ENCODE measurements at regions not wholly inside any gene's neighbourhood (a gene's known extent, or its start where the extent isn't known, plus 50 kb on each side); places are given as distances from the start of the nearest gene placed in this dataset.

- no peaks in the 10 kb centered on the region for H3K79me2 ChIP-seq (ENCODE audit: control insufficient read depth, insufficient read depth, low read length)
- WGBS (ENCODE audit: insufficient coverage, insufficient replicate concordance, low lambda C conversion rate, missing lambda C conversion rate), result 33% methylated on average over 3 of the region's 3 CpGs
- POLR2A ChIA-PET, result no interaction called here
- H4K20me1 ChIP-seq (ENCODE audit: control insufficient read depth, insufficient read depth), result no peaks in the 10 kb centered on the region
- H3K9ac ChIP-seq (ENCODE audit: control insufficient read depth, insufficient read depth, low read length), result no peak overlapping the region
- H3K27me3 ChIP-seq (replicated peaks in 1 of 2; ENCODE audit: control insufficient read depth in 2 of 2, insufficient read depth in 2 of 2, low read length in 1 of 2), result no peaks in the 10 kb centered on the region
- ATAC-seq (no peak), FAIRE-seq (no peak), DNase-seq (ENCODE audit: low read depth, low spot score) (no peak)
- SMC1A ChIA-PET (ENCODE audit: uncharacterized antibody, unreplicated experiment), result no interaction called here
- H3K4me2 ChIP-seq (ENCODE audit: control insufficient read depth, insufficient read depth), result no peak overlapping the region
- intact Hi-C loops (cut with micrococcal nuclease; ENCODE audit: unreplicated experiment) (no loop called here), in situ Hi-C loops (cut with MboI) (no loop called here)
- H3K27ac ChIP-seq (ENCODE audit: control insufficient read depth, insufficient read depth), result no peak overlapping the region
- no peaks in the 10 kb centered on the region for H3K4me1 ChIP-seq (ENCODE audit: control insufficient read depth, insufficient read depth, low read length)
- no peaks in the 10 kb centered on the region for H3K36me3 ChIP-seq (ENCODE audit: control insufficient read depth in 2 of 2, insufficient read depth in 2 of 2, low read length in 1 of 2)
- H3K9me3 ChIP-seq (replicated peaks; ENCODE audit: control insufficient read depth, insufficient read depth, low read length), result no peaks in the 10 kb centered on the region
- BruUV-seq (replicated peaks), result no TSS peak
- TF ChIP-seq EGR1 (IDR thresholded peaks at IDR 0.05; ENCODE audit: borderline replicate concordance in 1 of 2, low read depth in 2 of 2, low read length in 2 of 2) (no peak), CREB1 (IDR thresholded peaks at IDR 0.05; ENCODE audit: low read depth) (no peak), NKRF (conservative IDR thresholded peaks at IDR 0.05) (no peak), E2F8 (IDR thresholded peaks at IDR 0.05; ENCODE audit: low read depth, partially characterized antibody) (no peak), SKIL (IDR thresholded peaks at IDR 0.05; ENCODE audit: low read depth, poor library complexity, severe bottlenecking) (no peak), MTA2 (IDR thresholded peaks at IDR 0.05; ENCODE audit: low read depth) (no peak), BCL11A (IDR thresholded peaks at IDR 0.05; ENCODE audit: low read depth, low read length) (no peak), PKNOX1 (IDR thresholded peaks at IDR 0.05) (no peak)
- H3K4me3 ChIP-seq, result no peak overlapping the region
- RAD21 ChIA-PET (ENCODE audit: unreplicated experiment), result no interaction called here
- H2AFZ ChIP-seq (ENCODE audit: control insufficient read depth, low read depth, low read length), result no peak overlapping the region
- CTCF ChIA-PET, result no interaction called here
Measured at GRCh38 chr5:20369518-20369885, 381.5 kb upstream of the CDH18 start.

All from GM12878 (cell line).